Hepatocyte (in vitro differentiated cells): ENCODE measurements at regions not wholly inside any gene's neighbourhood (a gene's known extent, or its start where the extent isn't known, plus 50 kb on each side); places are given as distances from the start of the nearest gene placed in this dataset.

ENCODE experiments used
- EZH2 ChIP-seq: fragments of 200-600 bp; sonication (generic); IDR thresholded peaks from 2 replicates; pipeline ENCODE4 v1.6.1; 2016; ENCODE audit warnings: antibody characterized with exemption, mild to moderate bottlenecking, borderline replicate concordance
- TF ChIP-seq, protein P1 (sequence below): fragments of 200-600 bp; sonication (generic); IDR thresholded peaks from 2 replicates; pipeline ENCODE4 v1.5.1; 2016; ENCODE audit warnings: antibody characterized with exemption, mild to moderate bottlenecking; ENCODE audit not compliant: poor library complexity

DNA sequence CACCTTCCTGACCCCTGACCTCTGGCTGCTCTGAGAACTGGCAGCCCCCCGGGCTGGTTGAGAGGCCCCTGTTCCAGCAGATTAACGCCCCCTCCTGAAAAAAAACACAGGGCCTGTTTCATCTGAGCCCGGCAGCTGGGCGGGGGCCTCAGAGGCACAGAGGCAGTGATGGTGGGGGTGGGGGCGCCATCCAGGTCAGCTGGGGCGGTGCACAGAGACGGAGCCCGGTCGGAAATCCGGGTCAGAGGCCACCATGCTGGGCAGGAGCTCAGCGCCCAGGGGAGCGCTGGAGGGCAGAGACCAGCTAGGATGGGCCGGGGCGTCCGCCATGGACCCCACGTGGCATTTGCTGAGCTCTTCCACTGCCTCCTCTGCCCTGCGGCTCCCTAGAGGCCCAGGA, 68.0 kb downstream of the UNCX start:
- TF ChIP-seq, protein P1, sequence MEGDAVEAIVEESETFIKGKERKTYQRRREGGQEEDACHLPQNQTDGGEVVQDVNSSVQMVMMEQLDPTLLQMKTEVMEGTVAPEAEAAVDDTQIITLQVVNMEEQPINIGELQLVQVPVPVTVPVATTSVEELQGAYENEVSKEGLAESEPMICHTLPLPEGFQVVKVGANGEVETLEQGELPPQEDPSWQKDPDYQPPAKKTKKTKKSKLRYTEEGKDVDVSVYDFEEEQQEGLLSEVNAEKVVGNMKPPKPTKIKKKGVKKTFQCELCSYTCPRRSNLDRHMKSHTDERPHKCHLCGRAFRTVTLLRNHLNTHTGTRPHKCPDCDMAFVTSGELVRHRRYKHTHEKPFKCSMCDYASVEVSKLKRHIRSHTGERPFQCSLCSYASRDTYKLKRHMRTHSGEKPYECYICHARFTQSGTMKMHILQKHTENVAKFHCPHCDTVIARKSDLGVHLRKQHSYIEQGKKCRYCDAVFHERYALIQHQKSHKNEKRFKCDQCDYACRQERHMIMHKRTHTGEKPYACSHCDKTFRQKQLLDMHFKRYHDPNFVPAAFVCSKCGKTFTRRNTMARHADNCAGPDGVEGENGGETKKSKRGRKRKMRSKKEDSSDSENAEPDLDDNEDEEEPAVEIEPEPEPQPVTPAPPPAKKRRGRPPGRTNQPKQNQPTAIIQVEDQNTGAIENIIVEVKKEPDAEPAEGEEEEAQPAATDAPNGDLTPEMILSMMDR, result no peak
- TF ChIP-seq EZH2, result no peak
